ENCODE measurements at regions not wholly inside any gene's neighbourhood (a gene's known extent, or its start where the extent isn't known, plus 50 kb on each side); places are given as distances from the start of the nearest gene placed in this dataset.

DNA sequence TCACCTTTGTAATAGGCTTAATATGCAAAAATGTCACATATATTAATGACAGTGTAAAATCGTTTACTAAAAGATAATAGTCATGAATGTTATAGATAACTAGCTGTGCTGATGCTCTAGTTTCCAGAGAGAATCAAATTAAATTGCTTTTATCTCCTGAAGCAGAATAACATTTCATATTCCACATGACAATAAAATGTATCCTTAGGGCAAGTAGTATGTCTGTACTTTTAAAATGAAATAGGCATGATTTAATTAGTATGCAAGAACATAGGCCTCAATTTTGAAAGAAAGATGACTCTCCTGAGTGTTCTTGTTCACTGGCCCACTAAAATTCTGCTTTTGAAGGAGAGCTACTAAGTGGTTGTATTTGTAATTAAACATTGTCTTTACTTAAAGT, 1027.0 kb downstream of the ARAP2 start (continued):
- TF ChIP-seq, protein P1, sequence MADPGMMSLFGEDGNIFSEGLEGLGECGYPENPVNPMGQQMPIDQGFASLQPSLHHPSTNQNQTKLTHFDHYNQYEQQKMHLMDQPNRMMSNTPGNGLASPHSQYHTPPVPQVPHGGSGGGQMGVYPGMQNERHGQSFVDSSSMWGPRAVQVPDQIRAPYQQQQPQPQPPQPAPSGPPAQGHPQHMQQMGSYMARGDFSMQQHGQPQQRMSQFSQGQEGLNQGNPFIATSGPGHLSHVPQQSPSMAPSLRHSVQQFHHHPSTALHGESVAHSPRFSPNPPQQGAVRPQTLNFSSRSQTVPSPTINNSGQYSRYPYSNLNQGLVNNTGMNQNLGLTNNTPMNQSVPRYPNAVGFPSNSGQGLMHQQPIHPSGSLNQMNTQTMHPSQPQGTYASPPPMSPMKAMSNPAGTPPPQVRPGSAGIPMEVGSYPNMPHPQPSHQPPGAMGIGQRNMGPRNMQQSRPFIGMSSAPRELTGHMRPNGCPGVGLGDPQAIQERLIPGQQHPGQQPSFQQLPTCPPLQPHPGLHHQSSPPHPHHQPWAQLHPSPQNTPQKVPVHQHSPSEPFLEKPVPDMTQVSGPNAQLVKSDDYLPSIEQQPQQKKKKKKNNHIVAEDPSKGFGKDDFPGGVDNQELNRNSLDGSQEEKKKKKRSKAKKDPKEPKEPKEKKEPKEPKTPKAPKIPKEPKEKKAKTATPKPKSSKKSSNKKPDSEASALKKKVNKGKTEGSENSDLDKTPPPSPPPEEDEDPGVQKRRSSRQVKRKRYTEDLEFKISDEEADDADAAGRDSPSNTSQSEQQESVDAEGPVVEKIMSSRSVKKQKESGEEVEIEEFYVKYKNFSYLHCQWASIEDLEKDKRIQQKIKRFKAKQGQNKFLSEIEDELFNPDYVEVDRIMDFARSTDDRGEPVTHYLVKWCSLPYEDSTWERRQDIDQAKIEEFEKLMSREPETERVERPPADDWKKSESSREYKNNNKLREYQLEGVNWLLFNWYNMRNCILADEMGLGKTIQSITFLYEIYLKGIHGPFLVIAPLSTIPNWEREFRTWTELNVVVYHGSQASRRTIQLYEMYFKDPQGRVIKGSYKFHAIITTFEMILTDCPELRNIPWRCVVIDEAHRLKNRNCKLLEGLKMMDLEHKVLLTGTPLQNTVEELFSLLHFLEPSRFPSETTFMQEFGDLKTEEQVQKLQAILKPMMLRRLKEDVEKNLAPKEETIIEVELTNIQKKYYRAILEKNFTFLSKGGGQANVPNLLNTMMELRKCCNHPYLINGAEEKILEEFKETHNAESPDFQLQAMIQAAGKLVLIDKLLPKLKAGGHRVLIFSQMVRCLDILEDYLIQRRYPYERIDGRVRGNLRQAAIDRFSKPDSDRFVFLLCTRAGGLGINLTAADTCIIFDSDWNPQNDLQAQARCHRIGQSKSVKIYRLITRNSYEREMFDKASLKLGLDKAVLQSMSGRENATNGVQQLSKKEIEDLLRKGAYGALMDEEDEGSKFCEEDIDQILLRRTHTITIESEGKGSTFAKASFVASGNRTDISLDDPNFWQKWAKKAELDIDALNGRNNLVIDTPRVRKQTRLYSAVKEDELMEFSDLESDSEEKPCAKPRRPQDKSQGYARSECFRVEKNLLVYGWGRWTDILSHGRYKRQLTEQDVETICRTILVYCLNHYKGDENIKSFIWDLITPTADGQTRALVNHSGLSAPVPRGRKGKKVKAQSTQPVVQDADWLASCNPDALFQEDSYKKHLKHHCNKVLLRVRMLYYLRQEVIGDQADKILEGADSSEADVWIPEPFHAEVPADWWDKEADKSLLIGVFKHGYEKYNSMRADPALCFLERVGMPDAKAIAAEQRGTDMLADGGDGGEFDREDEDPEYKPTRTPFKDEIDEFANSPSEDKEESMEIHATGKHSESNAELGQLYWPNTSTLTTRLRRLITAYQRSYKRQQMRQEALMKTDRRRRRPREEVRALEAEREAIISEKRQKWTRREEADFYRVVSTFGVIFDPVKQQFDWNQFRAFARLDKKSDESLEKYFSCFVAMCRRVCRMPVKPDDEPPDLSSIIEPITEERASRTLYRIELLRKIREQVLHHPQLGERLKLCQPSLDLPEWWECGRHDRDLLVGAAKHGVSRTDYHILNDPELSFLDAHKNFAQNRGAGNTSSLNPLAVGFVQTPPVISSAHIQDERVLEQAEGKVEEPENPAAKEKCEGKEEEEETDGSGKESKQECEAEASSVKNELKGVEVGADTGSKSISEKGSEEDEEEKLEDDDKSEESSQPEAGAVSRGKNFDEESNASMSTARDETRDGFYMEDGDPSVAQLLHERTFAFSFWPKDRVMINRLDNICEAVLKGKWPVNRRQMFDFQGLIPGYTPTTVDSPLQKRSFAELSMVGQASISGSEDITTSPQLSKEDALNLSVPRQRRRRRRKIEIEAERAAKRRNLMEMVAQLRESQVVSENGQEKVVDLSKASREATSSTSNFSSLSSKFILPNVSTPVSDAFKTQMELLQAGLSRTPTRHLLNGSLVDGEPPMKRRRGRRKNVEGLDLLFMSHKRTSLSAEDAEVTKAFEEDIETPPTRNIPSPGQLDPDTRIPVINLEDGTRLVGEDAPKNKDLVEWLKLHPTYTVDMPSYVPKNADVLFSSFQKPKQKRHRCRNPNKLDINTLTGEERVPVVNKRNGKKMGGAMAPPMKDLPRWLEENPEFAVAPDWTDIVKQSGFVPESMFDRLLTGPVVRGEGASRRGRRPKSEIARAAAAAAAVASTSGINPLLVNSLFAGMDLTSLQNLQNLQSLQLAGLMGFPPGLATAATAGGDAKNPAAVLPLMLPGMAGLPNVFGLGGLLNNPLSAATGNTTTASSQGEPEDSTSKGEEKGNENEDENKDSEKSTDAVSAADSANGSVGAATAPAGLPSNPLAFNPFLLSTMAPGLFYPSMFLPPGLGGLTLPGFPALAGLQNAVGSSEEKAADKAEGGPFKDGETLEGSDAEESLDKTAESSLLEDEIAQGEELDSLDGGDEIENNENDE (IDR thresholded peaks at IDR 0.05; ENCODE audit: insufficient replicate concordance, low read length): no peak
- TF ChIP-seq JUND (IDR thresholded peaks at IDR 0.05; ENCODE audit: low read length): no peak
- no peak for TF ChIP-seq PHF8 (conservative IDR thresholded peaks at IDR 0.05; ENCODE audit: low read depth, low read length)
- TF ChIP-seq CTBP2 (IDR thresholded peaks at IDR 0.05; ENCODE audit: borderline replicate concordance, insufficient read depth, insufficient read length, low read length): no peak
- no peak for TF ChIP-seq RXRA (IDR thresholded peaks at IDR 0.05; ENCODE audit: insufficient read depth, low read depth, low read length)
- no peak for TF ChIP-seq BACH1 (IDR thresholded peaks at IDR 0.05; ENCODE audit: low read length)
- no peak for TF ChIP-seq GABPA (IDR thresholded peaks at IDR 0.05; ENCODE audit: borderline replicate concordance, insufficient read depth, low read length)
- TF ChIP-seq KDM4A (IDR thresholded peaks at IDR 0.05; ENCODE audit: low read depth, low read length, severe bottlenecking): no peak
